Activated T-helper 1 cell treated with anti-CD3 and anti-CD28 coated beads, Interleukin-12 subunit alpha, Interleukin-12 subunit beta, Interleukin-2, Interleukin-4 antibody, amounts not matched to agents 30 ng/mL and 10 ng/mL and 1 ng/mL, durations not matched to agents 14 hours and 24 hours and 36 hours (primary cell): ENCODE measurements at regions not wholly inside any gene's neighbourhood (a gene's known extent, or its start where the extent isn't known, plus 50 kb on each side); places are given as distances from the start of the nearest gene placed in this dataset.

Experiments
- DNase-seq: peaks from one replicate; pipeline ENCODE4 v3.0.0; 2021; ENCODE audit warnings: low spot score
- H3K27ac Mint-ChIP-seq: one replicate; pipeline ENCODE4 v1.8.0; 2021; ENCODE audit warnings: mild to moderate bottlenecking, mixed read lengths
- H3K27me3 Mint-ChIP-seq: one replicate; pipeline ENCODE4 v1.8.0; 2022; ENCODE audit warnings: mild to moderate bottlenecking, moderate library complexity, mixed read lengths; ENCODE audit not compliant: insufficient read depth
- H3K36me3 Mint-ChIP-seq: one replicate; pipeline ENCODE4 v1.8.0; 2021; ENCODE audit warnings: low read depth, mixed read lengths
- H3K4me1 Mint-ChIP-seq: one replicate; pipeline ENCODE4 v1.8.0; 2021; ENCODE audit warnings: low read depth, mixed read lengths
- H3K4me3 Mint-ChIP-seq: one replicate; pipeline ENCODE4 v1.8.0; 2021; ENCODE audit warnings: mild to moderate bottlenecking, moderate library complexity, mixed read lengths
- H3K9me3 Mint-ChIP-seq: one replicate; pipeline ENCODE4 v1.8.0; 2021; ENCODE audit warnings: mixed read lengths
- intact Hi-C: fragments of 100-400 bp; cut with micrococcal nuclease; formaldehyde crosslinking; loops from one replicate; pipeline ENCODE4 v1.15.1; 2024

GRCh38 chr18:71689416-71690160 lies 854.6 kb downstream of the CBLN2 start:
- Mint-ChIP-seq H3K27me3 (no peaks in the 10 kb centered on the region), H3K36me3 (no peaks in the 10 kb centered on the region), H3K4me1 (no peaks in the 10 kb centered on the region), H3K9me3 (no peaks in the 10 kb centered on the region), H3K27ac (no peak overlapping the region), H3K4me3 (no peak overlapping the region)
- no peak for DNase-seq
- intact Hi-C loops: no loop called here

- Mint-ChIP-seq H3K4me3 (no peak overlapping the region), H3K36me3 (no peaks in the 10 kb centered on the region), H3K27ac (no peak overlapping the region), H3K27me3 (no peaks in the 10 kb centered on the region), H3K9me3 (peaks cover 11% of the 10 kb centered on the region), H3K4me1 (no peaks in the 10 kb centered on the region)
- intact Hi-C loops: no loop called here
- no peak for DNase-seq
These were observed 861.6 kb downstream of the CBLN2 start for GRCh38 chr18:71682591-71682990.

GRCh38 chr18:71678144-71678543 lies 866.0 kb downstream of the CBLN2 start:
- H3K36me3 Mint-ChIP-seq: no peaks in the 10 kb centered on the region
- no peak overlapping the region for H3K27ac Mint-ChIP-seq
- peaks cover 4% of the 10 kb centered on the region for H3K9me3 Mint-ChIP-seq
- no peaks in the 10 kb centered on the region for H3K27me3 Mint-ChIP-seq
- no peak overlapping the region for H3K4me3 Mint-ChIP-seq
- no peak for DNase-seq
- no peaks in the 10 kb centered on the region for H3K4me1 Mint-ChIP-seq
- intact Hi-C loops: no loop called here

GRCh38 chr18:71673954-71674353 lies 870.2 kb downstream of the CBLN2 start:
- Mint-ChIP-seq H3K9me3 (no peaks in the 10 kb centered on the region), H3K4me1 (no peaks in the 10 kb centered on the region), H3K36me3 (no peaks in the 10 kb centered on the region), H3K27me3 (no peaks in the 10 kb centered on the region), H3K27ac (no peak overlapping the region), H3K4me3 (no peak overlapping the region)
- DNase-seq: no peak
- intact Hi-C loops: no loop called here

- Mint-ChIP-seq H3K9me3 (no peaks in the 10 kb centered on the region), H3K36me3 (no peaks in the 10 kb centered on the region), H3K4me1 (no peaks in the 10 kb centered on the region), H3K27ac (no peak overlapping the region), H3K27me3 (no peaks in the 10 kb centered on the region), H3K4me3 (no peak overlapping the region)
- intact Hi-C loops: no loop called here
- DNase-seq: no peak
These were observed 870.6 kb downstream of the CBLN2 start for GRCh38 chr18:71673498-71673897.

- Mint-ChIP-seq H3K4me1 (no peaks in the 10 kb centered on the region), H3K4me3 (no peak overlapping the region), H3K36me3 (no peaks in the 10 kb centered on the region), H3K9me3 (no peaks in the 10 kb centered on the region), H3K27me3 (no peaks in the 10 kb centered on the region), H3K27ac (no peak overlapping the region)
- DNase-seq: no peak
- intact Hi-C loops: loop anchor here (10.0 kb wide), 1 partner anchor 58 kb away; no protein-coding TSS in a partner anchor
These were observed 877.7 kb downstream of the CBLN2 start for GRCh38 chr18:71666481-71666880.

GRCh38 chr18:71665131-71665530 lies 879.0 kb downstream of the CBLN2 start:
- DNase-seq: no peak
- H3K27me3 Mint-ChIP-seq: no peaks in the 10 kb centered on the region
- no peak overlapping the region for H3K27ac Mint-ChIP-seq
- H3K36me3 Mint-ChIP-seq: no peaks in the 10 kb centered on the region
- intact Hi-C loops: loop anchor here (10.0 kb wide), 1 partner anchor 60 kb away; no protein-coding TSS in a partner anchor
- no peak overlapping the region for H3K4me3 Mint-ChIP-seq
- no peaks in the 10 kb centered on the region for H3K4me1 Mint-ChIP-seq
- no peaks in the 10 kb centered on the region for H3K9me3 Mint-ChIP-seq

GRCh38 chr18:71643822-71644221 lies 900.3 kb downstream of the CBLN2 start:
- H3K27me3 Mint-ChIP-seq: no peaks in the 10 kb centered on the region
- intact Hi-C loops: no loop called here
- H3K27ac Mint-ChIP-seq: no peak overlapping the region
- no peaks in the 10 kb centered on the region for H3K9me3 Mint-ChIP-seq
- no peak for DNase-seq
- no peak overlapping the region for H3K4me3 Mint-ChIP-seq
- H3K36me3 Mint-ChIP-seq: no peaks in the 10 kb centered on the region
- H3K4me1 Mint-ChIP-seq: no peaks in the 10 kb centered on the region

- no peaks in the 10 kb centered on the region for H3K36me3 Mint-ChIP-seq
- intact Hi-C loops: no loop called here
- H3K27ac Mint-ChIP-seq: no peak overlapping the region
- no peaks in the 10 kb centered on the region for H3K27me3 Mint-ChIP-seq
- no peak for DNase-seq
- no peak overlapping the region for H3K4me3 Mint-ChIP-seq
- no peaks in the 10 kb centered on the region for H3K4me1 Mint-ChIP-seq
- H3K9me3 Mint-ChIP-seq: no peaks in the 10 kb centered on the region
These were observed 913.4 kb downstream of the CBLN2 start for GRCh38 chr18:71630696-71631095.

GRCh38 chr18:71625556-71626090 lies 918.5 kb downstream of the CBLN2 start:
- H3K27me3 Mint-ChIP-seq: no peaks in the 10 kb centered on the region
- no peaks in the 10 kb centered on the region for H3K9me3 Mint-ChIP-seq
- no peak overlapping the region for H3K4me3 Mint-ChIP-seq
- intact Hi-C loops: no loop called here
- no peak overlapping the region for H3K27ac Mint-ChIP-seq
- H3K36me3 Mint-ChIP-seq: no peaks in the 10 kb centered on the region
- no peak for DNase-seq
- no peaks in the 10 kb centered on the region for H3K4me1 Mint-ChIP-seq

- Mint-ChIP-seq H3K27me3 (no peaks in the 10 kb centered on the region), H3K36me3 (no peaks in the 10 kb centered on the region), H3K9me3 (no peaks in the 10 kb centered on the region), H3K4me1 (no peaks in the 10 kb centered on the region), H3K27ac (no peak overlapping the region), H3K4me3 (no peak overlapping the region)
- intact Hi-C loops: no loop called here
- DNase-seq: no peak
These were observed 945.8 kb downstream of the CBLN2 start for GRCh38 chr18:71598374-71598773.

- H3K4me3 Mint-ChIP-seq: no peak overlapping the region
- H3K4me1 Mint-ChIP-seq: no peaks in the 10 kb centered on the region
- intact Hi-C loops: no loop called here
- H3K9me3 Mint-ChIP-seq: no peaks in the 10 kb centered on the region
- no peak for DNase-seq
- H3K36me3 Mint-ChIP-seq: no peaks in the 10 kb centered on the region
- H3K27me3 Mint-ChIP-seq: no peaks in the 10 kb centered on the region
- H3K27ac Mint-ChIP-seq: no peak overlapping the region
These were observed 946.9 kb downstream of the CBLN2 start for GRCh38 chr18:71597219-71597618.

GRCh38 chr18:71583252-71583651 lies 960.9 kb downstream of the CBLN2 start:
- Mint-ChIP-seq H3K27me3 (no peaks in the 10 kb centered on the region), H3K4me1 (no peaks in the 10 kb centered on the region), H3K9me3 (no peaks in the 10 kb centered on the region), H3K36me3 (no peaks in the 10 kb centered on the region), H3K4me3 (no peak overlapping the region), H3K27ac (no peak overlapping the region)
- intact Hi-C loops: no loop called here
- DNase-seq: no peak

GRCh38 chr18:71554686-71555085 lies 989.5 kb downstream of the CBLN2 start:
- no peaks in the 10 kb centered on the region for H3K27me3 Mint-ChIP-seq
- H3K9me3 Mint-ChIP-seq: no peaks in the 10 kb centered on the region
- no peaks in the 10 kb centered on the region for H3K36me3 Mint-ChIP-seq
- H3K4me1 Mint-ChIP-seq: no peaks in the 10 kb centered on the region
- DNase-seq: no peak
- no peak overlapping the region for H3K27ac Mint-ChIP-seq
- intact Hi-C loops: no loop called here
- no peak overlapping the region for H3K4me3 Mint-ChIP-seq
